ENCODE measurements at regions not wholly inside any gene's neighbourhood (a gene's known extent, or its start where the extent isn't known, plus 50 kb on each side); places are given as distances from the start of the nearest gene placed in this dataset.

- H3K9ac ChIP-seq (ENCODE audit: low read depth in 1 of 2, low read length in 2 of 2) = no peak overlapping the region
- no peaks in the 10 kb centered on the region for H3K4me1 ChIP-seq (ENCODE audit: control insufficient read depth in 4 of 4, insufficient read depth in 4 of 4, low read length in 3 of 4)
- no peak overlapping the region for H3K4me3 ChIP-seq (ENCODE audit: low read depth in 1 of 3, low read length in 3 of 3)
- H3K36me3 ChIP-seq (ENCODE audit: control insufficient read depth in 4 of 4, insufficient read depth in 3 of 4, low read depth in 1 of 4, low read length in 3 of 4) = no peaks in the 10 kb centered on the region
- no peak for DNase-seq (ENCODE audit: low spot score)
- peaks cover 0 to 9% (median 0%) of the 10 kb centered on the region in 4 donors for H3K27me3 ChIP-seq (ENCODE audit: control insufficient read depth in 4 of 4, insufficient read depth in 4 of 4, low read length in 3 of 4)
- WGBS = 71% methylated on average over 4 of the region's 4 CpGs
- TF ChIP-seq HNF4A (conservative IDR thresholded peaks at IDR 0.05) = no peak
- TF ChIP-seq YY1 (IDR thresholded peaks at IDR 0.05) = no peak
- TF ChIP-seq MAX (IDR thresholded peaks at IDR 0.05) = no peak
- no peak for TF ChIP-seq SP1 (IDR thresholded peaks at IDR 0.05)
- no peak for TF ChIP-seq TAF1 (conservative IDR thresholded peaks at IDR 0.05)
- TF ChIP-seq HNF4G (IDR thresholded peaks at IDR 0.05) = no peak
- no peak for TF ChIP-seq NR2F2 (IDR thresholded peaks at IDR 0.05)
- no peak for TF ChIP-seq RXRA (IDR thresholded peaks at IDR 0.05)
- no peak for TF ChIP-seq GABPA (IDR thresholded peaks at IDR 0.05 in 1 of 2, conservative IDR thresholded peaks at IDR 0.05 in 1 of 2)
- TF ChIP-seq JUND (IDR thresholded peaks at IDR 0.05) = no peak
- TF ChIP-seq RAD21 (IDR thresholded peaks at IDR 0.05) = no peak
- no peaks in the 10 kb centered on the region for H3K9me3 ChIP-seq (ENCODE audit: control insufficient read depth in 4 of 4, low read length in 3 of 4)
- no peak overlapping the region for H3K27ac ChIP-seq (ENCODE audit: low read depth in 1 of 2, low read length in 2 of 2)
Observed at GRCh38 chr1:34619256-34619655, 135.6 kb upstream of the GJB5 start.

GRCh38 chr1:34621916-34622315, 132.9 kb upstream of the GJB5 start:
- H3K27me3 ChIP-seq (ENCODE audit: control insufficient read depth in 4 of 4, insufficient read depth in 4 of 4, low read length in 3 of 4) = peaks cover 0 to 8% (median 0%) of the 10 kb centered on the region in 4 donors
- 73% methylated on average over 4 of the region's 4 CpGs for WGBS
- H3K36me3 ChIP-seq (ENCODE audit: control insufficient read depth in 4 of 4, insufficient read depth in 3 of 4, low read depth in 1 of 4, low read length in 3 of 4) = no peaks in the 10 kb centered on the region
- TF ChIP-seq ATF3 (IDR thresholded peaks at IDR 0.05) (no peak), EGR1 (IDR thresholded peaks at IDR 0.05; ENCODE audit: low read depth in 2 of 2) (no peak), ZBTB33 (IDR thresholded peaks at IDR 0.05) (no peak), RXRA (IDR thresholded peaks at IDR 0.05) (no peak), FOXA2 (IDR thresholded peaks at IDR 0.05) (no peak), JUND (IDR thresholded peaks at IDR 0.05) (no peak), YY1 (IDR thresholded peaks at IDR 0.05) (no peak), GABPA (IDR thresholded peaks at IDR 0.05 in 1 of 2, conservative IDR thresholded peaks at IDR 0.05 in 1 of 2) (no peak)
- no peak overlapping the region for H3K9ac ChIP-seq (ENCODE audit: low read depth in 1 of 2, low read length in 2 of 2)
- DNase-seq (ENCODE audit: low spot score) = no peak
- no peak overlapping the region for H3K4me3 ChIP-seq (ENCODE audit: low read depth in 1 of 3, low read length in 3 of 3)
- no peaks in the 10 kb centered on the region for H3K9me3 ChIP-seq (ENCODE audit: control insufficient read depth in 4 of 4, low read length in 3 of 4)
- no peaks in the 10 kb centered on the region for H3K4me1 ChIP-seq (ENCODE audit: control insufficient read depth in 4 of 4, insufficient read depth in 4 of 4, low read length in 3 of 4)
- H3K27ac ChIP-seq (ENCODE audit: low read depth in 1 of 2, low read length in 2 of 2) = no peak overlapping the region

- no peak for TF ChIP-seq HNF4G (IDR thresholded peaks at IDR 0.05)
- TF ChIP-seq MAX (IDR thresholded peaks at IDR 0.05) = no peak
- no peak for TF ChIP-seq FOXA2 (IDR thresholded peaks at IDR 0.05)
- no peak for TF ChIP-seq RAD21 (IDR thresholded peaks at IDR 0.05)
- no peak for TF ChIP-seq TAF1 (conservative IDR thresholded peaks at IDR 0.05)
- TF ChIP-seq REST (IDR thresholded peaks at IDR 0.05) = no peak
- TF ChIP-seq SP1 (IDR thresholded peaks at IDR 0.05) = no peak
- no peak for TF ChIP-seq JUND (IDR thresholded peaks at IDR 0.05)
- TF ChIP-seq GABPA (IDR thresholded peaks at IDR 0.05 in 1 of 2, conservative IDR thresholded peaks at IDR 0.05 in 1 of 2) = no peak
- TF ChIP-seq EGR1 (IDR thresholded peaks at IDR 0.05; ENCODE audit: low read depth in 2 of 2) = no peak
- no peak for TF ChIP-seq HNF4A (conservative IDR thresholded peaks at IDR 0.05)
- TF ChIP-seq FOXA1 (IDR thresholded peaks at IDR 0.05) = no peak
- no peaks in the 10 kb centered on the region for H3K4me1 ChIP-seq (ENCODE audit: control insufficient read depth in 4 of 4, insufficient read depth in 4 of 4, low read length in 3 of 4)
- no peaks in the 10 kb centered on the region for H3K9me3 ChIP-seq (ENCODE audit: control insufficient read depth in 4 of 4, low read length in 3 of 4)
- no peak overlapping the region for H3K9ac ChIP-seq (ENCODE audit: low read depth in 1 of 2, low read length in 2 of 2)
- no peak overlapping the region for H3K4me3 ChIP-seq (ENCODE audit: low read depth in 1 of 3, low read length in 3 of 3)
- peaks cover 0 to 2% (median 0%) of the 10 kb centered on the region in 4 donors for H3K27me3 ChIP-seq (ENCODE audit: control insufficient read depth in 4 of 4, insufficient read depth in 4 of 4, low read length in 3 of 4)
- 54% methylated on average over 6 of the region's 6 CpGs for WGBS
- no peak for DNase-seq (ENCODE audit: low spot score)
- no peaks in the 10 kb centered on the region for H3K36me3 ChIP-seq (ENCODE audit: control insufficient read depth in 4 of 4, insufficient read depth in 3 of 4, low read depth in 1 of 4, low read length in 3 of 4)
- no peak overlapping the region for H3K27ac ChIP-seq (ENCODE audit: low read depth in 1 of 2, low read length in 2 of 2)
Observed at GRCh38 chr1:34625521-34626015, 129.3 kb upstream of the GJB5 start.

Measured in liver (tissue), 7 donors.